Suprapubic skin (tissue), 4 donors: ENCODE measurements at regions not wholly inside any gene's neighbourhood (a gene's known extent, or its start where the extent isn't known, plus 50 kb on each side); places are given as distances from the start of the nearest gene placed in this dataset.

Experiments
- DNase-seq, 2 donors: peaks; one replicate each; pipeline ENCODE4 v3.0.0-alpha.2; 2019; ENCODE audit warnings: low spot score in 2 of 2
- H3K27ac ChIP-seq: fragments of 200-600 bp; sonication (generic); one replicate; pipeline ENCODE4 v1.5.1; 2019
- H3K27me3 ChIP-seq: fragments of 200-600 bp; sonication (generic); one replicate; pipeline ENCODE4 v1.5.1; 2019
- H3K36me3 ChIP-seq: fragments of 200-600 bp; sonication (generic); one replicate; pipeline ENCODE4 v1.5.1; 2019
- H3K4me1 ChIP-seq: fragments of 200-600 bp; sonication (generic); one replicate; pipeline ENCODE4 v1.5.1; 2019
- H3K4me3 ChIP-seq: fragments of 200-600 bp; sonication (generic); one replicate; pipeline ENCODE4 v1.5.1; 2019; ENCODE audit warnings: mild to moderate bottlenecking
- H3K9me3 ChIP-seq: fragments of 200-600 bp; sonication (generic); one replicate; pipeline ENCODE4 v1.5.1; 2019
- EP300 ChIP-seq: sonication (generic); formaldehyde crosslinking; IDR thresholded peaks from one replicate; pipeline ENCODE4 v1.6.1; 2017; ENCODE audit warnings: antibody characterized with exemption
- POLR2A ChIP-seq, 2 donors: fragments of 450-650 bp; IDR thresholded peaks; one replicate each; pipeline ENCODE4 v1.6.1; 2017; ENCODE audit warnings: antibody characterized with exemption in 2 of 2, mild to moderate bottlenecking in 2 of 2, moderate library complexity in 2 of 2
- POLR2AphosphoS5 ChIP-seq, 3 donors: sonication (generic); formaldehyde crosslinking; IDR thresholded peaks; one replicate each; pipeline ENCODE4 v1.6.1; 2017; ENCODE audit warnings: antibody characterized with exemption in 3 of 3
- WGBS: methylation state at CpG from one replicate; pipeline ENCODE4 v1.1.5; 2018; 5-methylcytosine and 5-hydroxymethylcytosine counted together
- TF ChIP-seq, protein P1 (sequence below), 2 donors: fragments of 200-600 bp in 1 of 2; fragments of 450-650 bp in 1 of 2; sonication (generic) in 1 of 2; IDR thresholded peaks; one replicate each; pipeline ENCODE4 v1.5.1; 2016 to 2019; ENCODE audit warnings: antibody characterized with exemption in 2 of 2, mild to moderate bottlenecking in 1 of 2, moderate library complexity in 1 of 2

DNA sequence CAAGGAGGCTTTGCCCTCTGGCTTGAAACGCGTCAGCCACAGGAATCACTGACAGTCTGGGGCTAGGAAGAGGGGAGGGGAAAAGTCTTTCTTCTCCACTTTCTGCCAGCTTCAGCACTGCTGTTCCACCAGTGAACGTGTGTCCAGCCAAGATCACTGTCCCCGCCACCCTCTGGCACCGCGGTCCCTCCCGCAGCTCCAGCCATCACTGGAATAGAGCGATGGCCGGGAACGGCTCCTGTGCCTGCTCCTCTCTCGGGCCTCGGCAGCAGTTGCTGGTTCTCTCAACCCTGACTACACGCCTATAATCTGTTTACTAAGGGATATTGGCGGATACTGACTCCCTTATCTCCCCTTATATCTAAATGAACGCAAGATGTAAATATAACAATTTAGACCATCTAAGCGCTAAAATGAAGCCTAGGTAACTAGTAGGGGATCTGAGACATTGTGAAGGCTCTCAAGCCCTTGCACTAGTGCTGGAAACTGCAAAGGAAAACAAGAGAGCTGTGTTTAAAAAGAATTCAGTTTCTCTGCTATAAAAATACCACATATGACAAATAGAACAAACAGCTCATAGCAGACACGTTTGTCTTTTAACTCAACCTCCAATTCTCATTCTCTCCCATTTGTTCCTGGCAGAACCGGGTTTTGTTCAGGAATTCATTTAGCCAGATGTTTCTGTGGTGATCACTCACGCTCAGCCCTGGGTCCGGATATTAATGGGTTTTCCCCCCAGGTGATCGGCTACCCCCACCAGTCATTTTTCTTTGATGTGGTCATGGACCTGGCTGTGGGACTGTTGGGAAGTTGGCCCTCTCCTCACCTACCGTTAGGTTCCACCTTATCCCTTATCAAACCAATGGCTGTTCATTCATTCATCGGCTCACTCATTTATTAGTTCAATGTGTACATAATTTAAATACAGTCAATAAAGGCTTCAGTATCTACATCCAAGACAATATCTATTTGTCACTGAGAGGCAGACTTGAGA, 149.8 kb downstream of the MED10 start:
- no peak for DNase-seq
- no peaks in the 10 kb centered on the region for H3K4me1 ChIP-seq

DNA sequence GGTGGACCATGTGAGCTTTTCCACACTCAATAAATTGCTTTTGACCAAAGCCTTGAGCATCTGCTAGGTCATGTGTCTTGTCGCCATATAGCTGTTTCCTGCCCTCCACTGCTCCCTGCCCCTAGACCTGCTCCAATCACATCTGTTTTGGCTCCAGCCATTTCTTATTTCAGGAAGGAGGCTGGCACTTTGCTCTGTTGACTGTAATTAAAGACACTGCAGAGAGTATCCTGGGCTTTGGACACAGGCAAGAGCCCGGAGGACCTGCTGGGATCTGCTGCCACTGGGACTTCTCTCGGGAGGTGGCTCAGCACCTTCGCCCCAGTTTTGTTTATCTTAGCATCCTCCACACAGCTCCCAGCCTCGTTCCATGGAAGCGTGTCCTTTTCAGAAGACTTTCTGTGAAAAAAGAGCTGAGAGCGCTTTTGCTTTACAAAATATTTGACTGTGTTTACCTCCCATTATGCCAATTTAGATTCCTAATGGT, 153.2 kb downstream of the MED10 start:
- H3K4me3 ChIP-seq = no peak overlapping the region
- DNase-seq = no peak
- WGBS = 87% methylated on average over 7 of the region's 7 CpGs
- H3K36me3 ChIP-seq = no peaks in the 10 kb centered on the region
- no peaks in the 10 kb centered on the region for H3K4me1 ChIP-seq
- no peak for TF ChIP-seq POLR2AphosphoS5 (IDR thresholded peaks at IDR 0.05)
- no peak for TF ChIP-seq POLR2A (IDR thresholded peaks at IDR 0.05)
- H3K27me3 ChIP-seq = no peaks in the 10 kb centered on the region
- no peak overlapping the region for H3K27ac ChIP-seq
- peaks cover 4% of the 10 kb centered on the region for H3K9me3 ChIP-seq

More for the DNA sequence above, 149.8 kb downstream of the MED10 start:
- H3K36me3 ChIP-seq = no peaks in the 10 kb centered on the region
- no peaks in the 10 kb centered on the region for H3K27me3 ChIP-seq
- 62% methylated on average over 16 of the region's 23 CpGs for WGBS
- TF ChIP-seq POLR2AphosphoS5 (IDR thresholded peaks at IDR 0.05) (no peak), EP300 (no peak), POLR2A (IDR thresholded peaks at IDR 0.05) (no peak)
- TF ChIP-seq, protein P1, sequence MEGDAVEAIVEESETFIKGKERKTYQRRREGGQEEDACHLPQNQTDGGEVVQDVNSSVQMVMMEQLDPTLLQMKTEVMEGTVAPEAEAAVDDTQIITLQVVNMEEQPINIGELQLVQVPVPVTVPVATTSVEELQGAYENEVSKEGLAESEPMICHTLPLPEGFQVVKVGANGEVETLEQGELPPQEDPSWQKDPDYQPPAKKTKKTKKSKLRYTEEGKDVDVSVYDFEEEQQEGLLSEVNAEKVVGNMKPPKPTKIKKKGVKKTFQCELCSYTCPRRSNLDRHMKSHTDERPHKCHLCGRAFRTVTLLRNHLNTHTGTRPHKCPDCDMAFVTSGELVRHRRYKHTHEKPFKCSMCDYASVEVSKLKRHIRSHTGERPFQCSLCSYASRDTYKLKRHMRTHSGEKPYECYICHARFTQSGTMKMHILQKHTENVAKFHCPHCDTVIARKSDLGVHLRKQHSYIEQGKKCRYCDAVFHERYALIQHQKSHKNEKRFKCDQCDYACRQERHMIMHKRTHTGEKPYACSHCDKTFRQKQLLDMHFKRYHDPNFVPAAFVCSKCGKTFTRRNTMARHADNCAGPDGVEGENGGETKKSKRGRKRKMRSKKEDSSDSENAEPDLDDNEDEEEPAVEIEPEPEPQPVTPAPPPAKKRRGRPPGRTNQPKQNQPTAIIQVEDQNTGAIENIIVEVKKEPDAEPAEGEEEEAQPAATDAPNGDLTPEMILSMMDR (IDR thresholded peaks at IDR 0.05) = no peak
- no peak overlapping the region for H3K27ac ChIP-seq
- no peak overlapping the region for H3K4me3 ChIP-seq
- H3K9me3 ChIP-seq = no peaks in the 10 kb centered on the region

DNA sequence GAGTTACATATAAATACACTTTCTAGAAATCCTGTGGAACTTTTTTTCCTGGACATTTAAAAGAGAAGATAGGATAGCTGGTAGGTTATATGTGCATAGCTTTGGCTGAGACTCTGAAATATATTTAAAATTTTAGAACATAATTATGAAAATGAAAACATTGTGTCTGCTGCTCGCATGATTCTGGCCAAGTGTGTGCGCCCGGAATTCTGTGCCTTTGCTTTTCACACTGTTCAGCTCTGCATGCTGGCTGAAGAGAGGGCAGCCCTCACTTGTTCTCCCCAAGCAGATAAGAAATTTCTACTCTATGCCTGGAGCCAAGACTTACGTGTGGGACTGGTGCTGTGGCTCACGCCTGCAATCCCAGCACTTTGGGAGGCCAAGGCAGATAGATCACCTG, 153.9 kb downstream of the MED10 start:
- Histone ChIP-seq H3K4me3 (no peak overlapping the region), H3K27me3 (no peaks in the 10 kb centered on the region), H3K4me1 (no peaks in the 10 kb centered on the region), H3K36me3 (no peaks in the 10 kb centered on the region), H3K27ac (no peak overlapping the region), H3K9me3 (peaks cover 4% of the 10 kb centered on the region)
- 88% methylated on average over 5 of the region's 5 CpGs for WGBS
- DNase-seq = no peak
- TF ChIP-seq, protein P1 (IDR thresholded peaks at IDR 0.05) = no peak
- no peak for TF ChIP-seq EP300
- TF ChIP-seq POLR2AphosphoS5 (IDR thresholded peaks at IDR 0.05) = no peak
- TF ChIP-seq POLR2A (IDR thresholded peaks at IDR 0.05) = no peak

DNA sequence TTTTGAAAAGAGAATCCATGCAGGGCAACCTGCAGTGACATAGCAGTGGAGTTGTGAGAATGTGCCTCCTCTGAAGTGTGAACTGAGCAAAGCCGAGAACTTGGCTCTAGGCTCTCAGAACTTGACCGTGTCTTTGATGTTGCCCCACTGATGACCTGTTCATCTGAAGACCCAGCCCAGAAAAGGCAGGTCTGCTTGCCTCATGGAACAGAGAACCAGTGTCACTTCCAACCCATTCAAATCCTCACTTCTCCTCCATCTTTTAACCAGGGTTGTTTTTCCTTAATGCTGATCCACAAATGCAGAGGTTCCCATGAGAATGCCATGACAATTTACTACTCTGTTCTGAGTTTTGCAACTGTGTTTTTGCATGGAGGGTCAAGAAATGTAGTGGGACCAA, 155.4 kb downstream of the MED10 start:
- WGBS = 97% methylated on average over 2 of the region's 2 CpGs
- no peak for DNase-seq
- Histone ChIP-seq H3K27ac (no peak overlapping the region), H3K4me1 (no peaks in the 10 kb centered on the region), H3K4me3 (no peak overlapping the region), H3K9me3 (peaks cover 4% of the 10 kb centered on the region), H3K36me3 (no peaks in the 10 kb centered on the region), H3K27me3 (no peaks in the 10 kb centered on the region)
- TF ChIP-seq POLR2A (IDR thresholded peaks at IDR 0.05) = no peak
- TF ChIP-seq EP300 = no peak
- TF ChIP-seq, protein P1 (IDR thresholded peaks at IDR 0.05) = no peak
- TF ChIP-seq POLR2AphosphoS5 (IDR thresholded peaks at IDR 0.05) = no peak

DNA sequence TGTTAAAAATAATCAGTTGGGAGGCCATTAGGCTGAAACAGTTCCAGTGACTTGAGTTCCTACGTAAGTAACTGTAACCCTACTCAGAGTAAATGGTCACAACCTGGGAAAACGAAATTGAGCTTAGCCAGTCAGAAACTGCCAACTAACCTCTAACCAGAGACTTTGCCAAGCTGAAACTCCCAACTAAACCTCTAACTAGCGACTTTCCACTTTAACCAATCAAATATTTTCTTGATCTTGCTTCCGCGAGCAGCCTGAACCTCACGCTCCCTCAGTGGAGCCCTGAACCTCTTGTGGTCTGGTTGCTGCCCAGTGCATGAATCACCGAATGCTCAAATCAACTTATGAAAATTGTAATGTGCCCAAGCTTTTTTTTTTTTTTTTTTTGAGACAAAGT, 156.2 kb downstream of the MED10 start:
- no peak for TF ChIP-seq POLR2A (IDR thresholded peaks at IDR 0.05)
- TF ChIP-seq, protein P1 (IDR thresholded peaks at IDR 0.05) = no peak
- TF ChIP-seq POLR2AphosphoS5 (IDR thresholded peaks at IDR 0.05) = no peak
- no peak for TF ChIP-seq EP300
- Histone ChIP-seq H3K4me3 (no peak overlapping the region), H3K4me1 (no peaks in the 10 kb centered on the region), H3K36me3 (no peaks in the 10 kb centered on the region), H3K27me3 (no peaks in the 10 kb centered on the region), H3K27ac (no peak overlapping the region), H3K9me3 (peaks cover 4% of the 10 kb centered on the region)
- 78% methylated on average over 7 of the region's 7 CpGs for WGBS
- DNase-seq = no peak
